ENCODE measurements at regions not wholly inside any gene's neighbourhood (a gene's known extent, or its start where the extent isn't known, plus 50 kb on each side); places are given as distances from the start of the nearest gene placed in this dataset.
A peak's percentile ranks its signal among the peaks of the same experiment; 100 is the strongest.

GRCh38 chr7:25360451-25360850, 132.2 kb upstream of the NPVF start:
- no peak for DNase-seq (ENCODE audit: low spot score)

- DNase-seq (ENCODE audit: low spot score), result no peak
Measured at GRCh38 chr7:25361387-25361786, 133.1 kb upstream of the NPVF start.

- no peak for DNase-seq (ENCODE audit: low spot score)
Measured at GRCh38 chr7:25361863-25362262, 133.6 kb upstream of the NPVF start.

DNA sequence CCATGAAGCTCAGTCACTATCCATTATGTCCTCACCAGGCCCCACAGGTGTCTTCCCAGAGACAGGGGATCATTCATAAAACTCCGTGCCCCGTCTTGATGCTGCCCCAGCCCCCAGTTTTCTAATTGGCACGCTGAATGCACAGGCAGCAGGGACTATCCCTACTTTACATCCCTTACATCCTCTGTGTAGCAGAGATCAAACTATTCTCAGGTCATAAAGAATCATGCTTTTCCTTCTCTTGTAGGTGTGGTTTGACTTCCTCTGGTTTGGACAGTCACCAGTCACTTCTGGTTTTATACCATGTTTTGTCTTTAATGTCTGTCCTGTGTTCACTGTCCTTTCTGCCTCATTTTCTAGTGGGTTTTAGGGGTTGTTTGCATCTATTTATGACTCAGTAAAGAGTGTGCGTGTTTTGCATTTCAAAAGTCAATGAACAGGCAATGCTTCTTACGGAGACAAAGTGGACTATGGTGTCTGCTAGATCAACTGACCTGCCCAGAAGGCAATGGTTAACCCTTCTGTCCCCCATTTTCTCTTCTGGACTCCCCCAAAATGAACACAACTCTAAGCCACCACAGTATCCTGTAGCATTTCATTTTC, 140.4 kb upstream of the NPVF start:
- no peak for DNase-seq (ENCODE audit: low spot score)

GRCh38 chr7:25369786-25370185, 141.5 kb upstream of the NPVF start:
- DNase-seq (ENCODE audit: low spot score), result no peak

- no peak for DNase-seq (ENCODE audit: low spot score)
Measured at GRCh38 chr7:25371972-25372371, 143.7 kb upstream of the NPVF start.

GRCh38 chr7:25375805-25376600, 147.7 kb upstream of the NPVF start:
- DNase-seq (ENCODE audit: low spot score), result no peak

- DNase-seq (ENCODE audit: low spot score), result no peak
Measured at GRCh38 chr7:25379351-25380300, 151.3 kb upstream of the NPVF start.

- DNase-seq (ENCODE audit: low spot score), result no peak
Measured at GRCh38 chr7:25381818-25382589, 153.7 kb upstream of the NPVF start.

DNA sequence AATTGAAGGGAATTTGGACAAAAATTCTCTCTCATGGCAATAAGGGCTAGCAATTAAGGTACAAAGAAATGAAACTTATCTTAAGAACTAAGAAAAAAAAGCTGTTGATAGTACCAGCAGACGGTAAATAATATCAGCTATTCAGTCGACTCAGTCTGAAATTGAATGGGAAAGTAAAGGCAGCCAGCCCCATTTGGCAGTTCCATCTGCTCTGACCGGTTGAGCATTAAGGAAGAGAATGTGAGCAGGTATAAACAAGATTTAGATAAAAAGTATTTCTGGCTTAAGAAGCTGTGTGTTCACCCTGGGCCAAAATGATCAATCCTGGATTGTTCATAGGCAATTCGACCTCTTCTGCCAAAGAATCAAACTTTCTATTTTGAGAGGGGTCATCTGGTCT, 154.6 kb upstream of the NPVF start:
- no peak for DNase-seq (ENCODE audit: low spot score)

- no peak for DNase-seq (ENCODE audit: low spot score)
Measured at GRCh38 chr7:25383402-25383801, 155.1 kb upstream of the NPVF start.

GRCh38 chr7:25384788-25385505, 156.7 kb upstream of the NPVF start:
- DNase-seq (ENCODE audit: low spot score), result no peak

- DNase-seq (ENCODE audit: low spot score), result no peak
Measured at GRCh38 chr7:25385506-25386136, 157.3 kb upstream of the NPVF start.

DNA sequence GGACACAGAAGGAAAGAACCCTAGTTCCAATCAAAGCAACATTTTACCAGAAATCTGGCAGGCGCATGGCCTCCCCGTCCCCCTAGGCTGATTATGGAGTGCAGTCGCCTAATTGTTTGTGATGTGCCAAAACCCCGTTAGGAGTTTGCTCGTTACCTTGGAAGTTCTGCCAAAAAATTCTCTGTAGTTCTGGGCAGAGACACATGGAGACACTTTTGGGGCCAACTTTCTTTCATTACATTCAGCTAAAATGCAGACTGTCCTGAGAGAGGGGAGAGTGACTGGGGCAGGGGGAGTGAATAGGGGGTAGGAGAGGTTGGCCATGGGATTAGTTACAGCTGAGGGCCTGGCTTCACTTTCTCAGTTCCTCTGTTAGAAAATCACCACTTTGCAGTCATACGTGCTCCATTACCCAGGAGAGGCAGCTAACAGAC, 158.0 kb upstream of the NPVF start:
- no peak for DNase-seq (ENCODE audit: low spot score)

GRCh38 chr7:25388681-25389080, 160.4 kb upstream of the NPVF start:
- no peak for DNase-seq (ENCODE audit: low spot score)

DNA sequence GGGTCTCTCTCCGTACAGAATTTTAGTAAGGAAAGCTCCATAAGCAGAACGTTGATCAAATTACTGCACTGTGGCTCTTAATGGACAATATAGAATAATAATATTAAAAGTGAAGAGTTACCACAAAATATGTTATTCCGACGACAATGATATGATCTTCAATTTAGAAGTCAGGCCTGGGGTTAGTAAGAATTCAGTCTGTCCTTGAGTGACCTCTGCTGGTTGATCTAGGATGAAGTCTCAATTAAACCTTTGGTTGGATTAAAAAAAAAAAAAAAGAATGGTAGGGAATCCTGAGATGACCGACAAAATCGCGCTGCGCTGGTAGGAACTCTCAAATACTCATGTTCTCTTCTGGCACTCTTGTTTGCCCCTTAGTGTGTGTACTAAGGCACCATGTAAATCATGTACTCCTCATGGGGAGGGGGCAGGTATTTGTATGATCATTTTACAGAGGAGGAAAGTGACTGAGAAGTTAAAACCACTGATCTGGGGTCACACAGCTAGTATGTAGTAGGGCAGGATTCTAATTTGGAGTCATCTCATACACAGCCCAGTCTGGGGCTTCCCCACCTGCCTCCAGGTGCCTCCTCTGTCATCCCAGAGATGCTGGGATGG, 161.3 kb upstream of the NPVF start:
- peak; percentile 60 for DNase-seq (ENCODE audit: low spot score)

GRCh38 chr7:25391295-25391861, 163.1 kb upstream of the NPVF start:
- DNase-seq (ENCODE audit: low spot score), result peak; percentile 18

DNA sequence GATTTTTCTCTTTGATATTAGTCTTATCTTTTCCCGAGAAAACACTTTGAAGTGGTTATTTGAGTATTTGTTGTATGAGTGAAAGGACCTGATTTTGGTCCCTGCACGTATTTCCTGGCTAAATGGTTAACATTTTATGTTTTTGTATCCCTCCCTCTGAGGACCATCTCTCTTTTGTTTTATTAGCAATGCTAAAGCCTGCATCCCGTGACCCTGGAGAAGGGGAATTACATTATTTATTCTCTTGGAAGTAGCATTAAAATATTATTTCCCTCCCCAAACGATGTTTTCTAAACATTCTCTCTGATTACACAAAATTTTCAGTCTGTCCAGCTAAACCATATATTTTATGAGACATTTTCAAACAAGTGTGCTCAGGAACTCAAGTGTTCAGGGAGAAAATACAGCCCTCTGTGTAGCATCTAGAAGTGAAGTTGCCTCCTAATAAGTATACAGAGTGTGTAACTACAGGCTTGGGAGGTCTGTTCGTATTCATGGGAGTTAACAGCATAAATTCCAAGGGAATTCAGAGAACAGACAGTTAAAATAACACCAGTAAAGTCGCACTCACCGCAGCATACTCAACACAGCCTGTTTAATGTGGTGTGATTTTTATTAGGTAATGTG, 163.8 kb upstream of the NPVF start:
- DNase-seq (ENCODE audit: low spot score), result no peak
